Neural cell (in vitro differentiated cells): ENCODE measurements at regions not wholly inside any gene's neighbourhood (a gene's known extent, or its start where the extent isn't known, plus 50 kb on each side); places are given as distances from the start of the nearest gene placed in this dataset.

Source experiments
- H2AFZ ChIP-seq: fragments of 200-600, 300-800 bp; sonication (generic), shearing (Covaris generic); 2 replicates; pipeline ENCODE4 v1.6.0; 2014; ENCODE audit warnings: low read depth, mild to moderate bottlenecking, antibody characterized with exemption, low read length, moderate library complexity
- H3F3A ChIP-seq: fragments of 200-600 bp; shearing (Covaris generic); 2 replicates; pipeline ENCODE4 v1.6.1; 2016; ENCODE audit warnings: mild to moderate bottlenecking, moderate library complexity, mixed read lengths, antibody characterized with exemption, low read length; ENCODE audit not compliant: insufficient read depth, poor library complexity, severe bottlenecking
- H3K27ac ChIP-seq: fragments of 200-600, 300-800 bp; sonication (generic), shearing (Covaris generic); 2 replicates; pipeline ENCODE4 v1.5.1; 2014; ENCODE audit warnings: mild to moderate bottlenecking, low read length, moderate library complexity
- H3K27me3 ChIP-seq: fragments of 300-800, 200-600 bp; sonication (generic), shearing (Covaris generic); 2 replicates; pipeline ENCODE4 v1.6.0; 2014; ENCODE audit warnings: mild to moderate bottlenecking, low read depth, low read length, moderate library complexity; ENCODE audit not compliant: insufficient read depth
- H3K36me3 ChIP-seq: fragments of 300-800, 200-600 bp; sonication (generic), shearing (Covaris generic); 2 replicates; pipeline ENCODE4 v1.5.1; 2014; ENCODE audit warnings: mild to moderate bottlenecking, antibody characterized with exemption, low read length, moderate library complexity; ENCODE audit not compliant: insufficient read depth
- H3K4me2 ChIP-seq: fragments of 300-800, 200-600 bp; sonication (generic), shearing (Covaris generic); 2 replicates; pipeline ENCODE4 v1.6.0; 2014; ENCODE audit warnings: mild to moderate bottlenecking, low read length
- H3K4me3 ChIP-seq: fragments of 300-800, 200-600 bp; sonication (generic), shearing (Covaris generic); 2 replicates; pipeline ENCODE4 v1.5.1; 2014; ENCODE audit warnings: mild to moderate bottlenecking, low read length, moderate library complexity
- H3K79me2 ChIP-seq: fragments of 200-600 bp; shearing (Covaris generic); replicated peaks from 2 replicates; pipeline ENCODE4 v1.6.0; 2014; ENCODE audit warnings: mild to moderate bottlenecking, low read length, moderate library complexity; ENCODE audit not compliant: insufficient read depth
- H3K9ac ChIP-seq: fragments of 300-800, 200-600 bp; sonication (generic), shearing (Covaris generic); 2 replicates; pipeline ENCODE4 v1.6.1; 2016; ENCODE audit warnings: mild to moderate bottlenecking, low read length, mixed read lengths
- H3K9me2 ChIP-seq: fragments of 200-600 bp; shearing (Covaris generic); 2 replicates; pipeline ENCODE4 v1.6.1; 2016; ENCODE audit warnings: mild to moderate bottlenecking, low read length, mixed read lengths; ENCODE audit not compliant: insufficient read depth
- H3K9me3 ChIP-seq: fragments of 200-600, 300-800 bp; sonication (generic), shearing (Covaris generic); 2 replicates; pipeline ENCODE4 v1.6.1; 2016; ENCODE audit warnings: mild to moderate bottlenecking, mixed run types, low read length, moderate library complexity, mixed read lengths
- H4K20me1 ChIP-seq: fragments of 200-600 bp; shearing (Covaris generic); 2 replicates; pipeline ENCODE4 v1.6.1; 2016; ENCODE audit warnings: mild to moderate bottlenecking, mixed run types; ENCODE audit not compliant: insufficient read depth
- EP300 ChIP-seq: fragments of 450-650 bp; conservative IDR thresholded peaks from 2 replicates; pipeline ENCODE4 v1.6.1; 2014; ENCODE audit warnings: antibody characterized with exemption, mild to moderate bottlenecking, moderate library complexity; ENCODE audit not compliant: poor library complexity, severe bottlenecking
- EZH2 ChIP-seq: fragments of 200-600, 300-800 bp; shearing (Covaris generic), sonication (generic); IDR thresholded peaks from 2 replicates; pipeline ENCODE4 v1.6.1; 2014; ENCODE audit warnings: antibody characterized with exemption, low read length, borderline replicate concordance, mild to moderate bottlenecking; ENCODE audit not compliant: insufficient read depth, poor library complexity, severe bottlenecking
- MXI1 ChIP-seq: fragments of 450-650 bp; conservative IDR thresholded peaks from 2 replicates; pipeline ENCODE4 v1.6.1; 2014; ENCODE audit warnings: antibody characterized with exemption, mild to moderate bottlenecking; ENCODE audit not compliant: poor library complexity, severe bottlenecking
- POLR2AphosphoS5 ChIP-seq: IDR thresholded peaks from 2 replicates; pipeline ENCODE4 v1.6.1; 2012
- RAD21 ChIP-seq: fragments of 450-650 bp; conservative IDR thresholded peaks from 2 replicates; pipeline ENCODE4 v1.6.1; 2014; ENCODE audit warnings: antibody characterized with exemption, mild to moderate bottlenecking, moderate library complexity
- SMC3 ChIP-seq: fragments of 450-650 bp; conservative IDR thresholded peaks from 2 replicates; pipeline ENCODE4 v1.6.1; 2014; ENCODE audit warnings: antibody characterized with exemption, mild to moderate bottlenecking, moderate library complexity; ENCODE audit not compliant: poor library complexity
- TAF1 ChIP-seq: IDR thresholded peaks from 2 replicates; pipeline ENCODE4 v1.6.1; 2012; ENCODE audit warnings: low read depth
- TF ChIP-seq, protein P1 (sequence below): fragments of 450-650 bp; IDR thresholded peaks from 2 replicates; pipeline ENCODE4 v1.5.1; 2014; ENCODE audit warnings: antibody characterized with exemption, mild to moderate bottlenecking, moderate library complexity; ENCODE audit not compliant: poor library complexity, severe bottlenecking
- TF ChIP-seq, protein P2 (sequence below): IDR thresholded peaks from 2 replicates; pipeline ENCODE4 v1.6.1; 2012; ENCODE audit warnings: borderline replicate concordance

DNA sequence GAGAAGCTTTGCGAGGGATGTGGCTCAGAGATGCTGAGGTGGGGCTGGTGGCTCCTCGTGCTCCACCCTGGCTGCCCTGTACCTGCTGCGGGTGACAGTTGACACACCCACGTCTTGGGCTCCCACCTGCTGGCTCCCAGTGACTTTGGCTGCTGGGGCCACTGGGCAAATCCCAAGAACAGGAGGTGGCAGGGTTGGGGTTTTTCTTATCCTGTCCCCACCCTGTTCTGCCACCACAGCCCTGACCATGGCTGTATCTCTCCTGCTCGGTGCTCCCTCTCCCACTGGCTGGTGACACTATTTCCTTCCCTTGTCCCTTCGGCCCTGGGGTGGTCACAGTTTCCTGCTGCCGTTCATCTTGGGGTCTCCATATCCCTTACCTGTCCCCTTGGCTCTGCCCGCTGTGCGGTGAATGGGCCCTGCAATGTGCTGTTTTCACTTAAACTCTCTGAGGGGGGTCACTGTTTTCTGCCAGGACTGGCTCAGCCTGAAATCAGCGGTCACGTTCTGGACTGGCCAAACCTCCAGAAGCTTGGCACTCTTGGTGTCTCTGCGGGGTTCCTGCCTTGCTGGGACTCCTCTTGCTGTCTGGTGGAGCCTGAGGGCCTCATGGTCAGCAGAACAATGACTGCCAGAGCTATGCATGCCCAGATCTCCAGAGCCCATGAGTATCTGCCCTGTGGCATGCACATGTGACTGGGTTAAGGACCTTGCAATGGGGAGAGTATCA, 144.2 kb downstream of the IRF8 start:
- H3K27ac ChIP-seq = no peak overlapping the region
- H3F3A ChIP-seq = no peaks in the 10 kb centered on the region
- no peak overlapping the region for H3K9ac ChIP-seq
- H3K36me3 ChIP-seq = no peaks in the 10 kb centered on the region
- H3K9me2 ChIP-seq = no peaks in the 10 kb centered on the region
- H3K4me2 ChIP-seq = no peak overlapping the region
- H3K27me3 ChIP-seq = no peaks in the 10 kb centered on the region
- no peaks in the 10 kb centered on the region for H3K79me2 ChIP-seq
- H3K9me3 ChIP-seq = no peaks in the 10 kb centered on the region
- H3K4me3 ChIP-seq = no peak overlapping the region
- H4K20me1 ChIP-seq = no peaks in the 10 kb centered on the region
- H2AFZ ChIP-seq = no peak overlapping the region
- TF ChIP-seq TAF1 = no peak
- no peak for TF ChIP-seq POLR2AphosphoS5
- no peak for TF ChIP-seq SMC3
- TF ChIP-seq, protein P1, sequence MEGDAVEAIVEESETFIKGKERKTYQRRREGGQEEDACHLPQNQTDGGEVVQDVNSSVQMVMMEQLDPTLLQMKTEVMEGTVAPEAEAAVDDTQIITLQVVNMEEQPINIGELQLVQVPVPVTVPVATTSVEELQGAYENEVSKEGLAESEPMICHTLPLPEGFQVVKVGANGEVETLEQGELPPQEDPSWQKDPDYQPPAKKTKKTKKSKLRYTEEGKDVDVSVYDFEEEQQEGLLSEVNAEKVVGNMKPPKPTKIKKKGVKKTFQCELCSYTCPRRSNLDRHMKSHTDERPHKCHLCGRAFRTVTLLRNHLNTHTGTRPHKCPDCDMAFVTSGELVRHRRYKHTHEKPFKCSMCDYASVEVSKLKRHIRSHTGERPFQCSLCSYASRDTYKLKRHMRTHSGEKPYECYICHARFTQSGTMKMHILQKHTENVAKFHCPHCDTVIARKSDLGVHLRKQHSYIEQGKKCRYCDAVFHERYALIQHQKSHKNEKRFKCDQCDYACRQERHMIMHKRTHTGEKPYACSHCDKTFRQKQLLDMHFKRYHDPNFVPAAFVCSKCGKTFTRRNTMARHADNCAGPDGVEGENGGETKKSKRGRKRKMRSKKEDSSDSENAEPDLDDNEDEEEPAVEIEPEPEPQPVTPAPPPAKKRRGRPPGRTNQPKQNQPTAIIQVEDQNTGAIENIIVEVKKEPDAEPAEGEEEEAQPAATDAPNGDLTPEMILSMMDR = no peak
- TF ChIP-seq, protein P2, sequence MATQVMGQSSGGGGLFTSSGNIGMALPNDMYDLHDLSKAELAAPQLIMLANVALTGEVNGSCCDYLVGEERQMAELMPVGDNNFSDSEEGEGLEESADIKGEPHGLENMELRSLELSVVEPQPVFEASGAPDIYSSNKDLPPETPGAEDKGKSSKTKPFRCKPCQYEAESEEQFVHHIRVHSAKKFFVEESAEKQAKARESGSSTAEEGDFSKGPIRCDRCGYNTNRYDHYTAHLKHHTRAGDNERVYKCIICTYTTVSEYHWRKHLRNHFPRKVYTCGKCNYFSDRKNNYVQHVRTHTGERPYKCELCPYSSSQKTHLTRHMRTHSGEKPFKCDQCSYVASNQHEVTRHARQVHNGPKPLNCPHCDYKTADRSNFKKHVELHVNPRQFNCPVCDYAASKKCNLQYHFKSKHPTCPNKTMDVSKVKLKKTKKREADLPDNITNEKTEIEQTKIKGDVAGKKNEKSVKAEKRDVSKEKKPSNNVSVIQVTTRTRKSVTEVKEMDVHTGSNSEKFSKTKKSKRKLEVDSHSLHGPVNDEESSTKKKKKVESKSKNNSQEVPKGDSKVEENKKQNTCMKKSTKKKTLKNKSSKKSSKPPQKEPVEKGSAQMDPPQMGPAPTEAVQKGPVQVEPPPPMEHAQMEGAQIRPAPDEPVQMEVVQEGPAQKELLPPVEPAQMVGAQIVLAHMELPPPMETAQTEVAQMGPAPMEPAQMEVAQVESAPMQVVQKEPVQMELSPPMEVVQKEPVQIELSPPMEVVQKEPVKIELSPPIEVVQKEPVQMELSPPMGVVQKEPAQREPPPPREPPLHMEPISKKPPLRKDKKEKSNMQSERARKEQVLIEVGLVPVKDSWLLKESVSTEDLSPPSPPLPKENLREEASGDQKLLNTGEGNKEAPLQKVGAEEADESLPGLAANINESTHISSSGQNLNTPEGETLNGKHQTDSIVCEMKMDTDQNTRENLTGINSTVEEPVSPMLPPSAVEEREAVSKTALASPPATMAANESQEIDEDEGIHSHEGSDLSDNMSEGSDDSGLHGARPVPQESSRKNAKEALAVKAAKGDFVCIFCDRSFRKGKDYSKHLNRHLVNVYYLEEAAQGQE = no peak
- no peak for TF ChIP-seq EP300
- TF ChIP-seq RAD21 = no peak
- no peak for TF ChIP-seq MXI1
- TF ChIP-seq EZH2 = no peak

DNA sequence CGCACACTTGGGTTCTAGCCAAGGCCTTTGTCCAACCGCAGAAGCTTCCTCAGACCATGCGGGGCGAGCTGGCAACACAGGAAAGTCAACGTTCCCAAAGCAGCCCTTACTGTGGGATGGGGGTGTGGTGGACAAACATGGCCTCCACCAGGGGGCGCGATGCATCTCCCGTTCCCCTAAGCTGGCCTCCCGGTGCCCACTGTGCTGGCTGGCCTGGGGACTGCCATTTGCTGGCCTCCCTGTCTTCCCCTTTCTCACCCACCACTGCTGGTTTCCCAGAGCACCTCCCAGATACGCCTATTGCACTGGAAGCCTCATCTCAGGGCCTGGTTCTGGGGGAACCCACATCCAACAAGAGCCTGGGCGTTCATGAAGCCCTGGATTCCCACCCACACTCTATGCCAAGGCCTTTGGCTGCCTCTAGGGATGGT, 145.3 kb downstream of the IRF8 start:
- Histone ChIP-seq H3K9me3 (no peaks in the 10 kb centered on the region), H3K9me2 (no peaks in the 10 kb centered on the region), H3K27me3 (no peaks in the 10 kb centered on the region), H3K36me3 (no peaks in the 10 kb centered on the region), H3K4me3 (no peak overlapping the region), H3K4me2 (no peak overlapping the region), H2AFZ (no peak overlapping the region), H4K20me1 (no peaks in the 10 kb centered on the region), H3K27ac (no peak overlapping the region), H3K9ac (no peak overlapping the region), H3F3A (no peaks in the 10 kb centered on the region), H3K79me2 (no peaks in the 10 kb centered on the region)
- TF ChIP-seq, protein P1 = no peak
- no peak for TF ChIP-seq RAD21
- no peak for TF ChIP-seq SMC3
- no peak for TF ChIP-seq EP300
- TF ChIP-seq, protein P2 = no peak
- TF ChIP-seq EZH2 = no peak
- TF ChIP-seq TAF1 = no peak
- no peak for TF ChIP-seq MXI1
- TF ChIP-seq POLR2AphosphoS5 = no peak
